ENCODE measurements at regions not wholly inside any gene's neighbourhood (a gene's known extent, or its start where the extent isn't known, plus 50 kb on each side); places are given as distances from the start of the nearest gene placed in this dataset.

- no peak for DNase-seq
Observed at GRCh38 chr12:16949871-16950667, 344.1 kb upstream of the LMO3 start.

GRCh38 chr12:16949371-16949770 is 343.4 kb upstream of the LMO3 start:
- DNase-seq, result no peak

GRCh38 chr12:16946704-16947103 is 340.7 kb upstream of the LMO3 start:
- no peak for DNase-seq

GRCh38 chr12:16939871-16940306 is 333.9 kb upstream of the LMO3 start:
- peak; percentile 41 for DNase-seq

GRCh38 chr12:16927259-16927658 is 321.3 kb upstream of the LMO3 start:
- DNase-seq, result no peak

- no peak for DNase-seq
Observed at GRCh38 chr12:16920451-16920850, 314.5 kb upstream of the LMO3 start.

- DNase-seq, result no peak
Observed at GRCh38 chr12:16919551-16919950, 313.6 kb upstream of the LMO3 start.

GRCh38 chr12:16914853-16915252 is 308.9 kb upstream of the LMO3 start:
- DNase-seq, result no peak

- DNase-seq, result no peak
Observed at GRCh38 chr12:16913832-16914490, 308.0 kb upstream of the LMO3 start.

- DNase-seq, result no peak
Observed at GRCh38 chr12:16901946-16902345, 296.0 kb upstream of the LMO3 start.

GRCh38 chr12:16893426-16893825 is 287.5 kb upstream of the LMO3 start:
- no peak for DNase-seq

GRCh38 chr12:16891673-16892072 is 285.7 kb upstream of the LMO3 start:
- DNase-seq, result no peak

- DNase-seq, result no peak
Observed at GRCh38 chr12:16884819-16885218, 278.9 kb upstream of the LMO3 start.

- no peak for DNase-seq
Observed at GRCh38 chr12:16884056-16884455, 278.1 kb upstream of the LMO3 start.

GRCh38 chr12:16881986-16882570 is 276.1 kb upstream of the LMO3 start:
- no peak for DNase-seq

GRCh38 chr12:16880864-16881285 is 274.9 kb upstream of the LMO3 start:
- no peak for DNase-seq

- no peak for DNase-seq
Observed at GRCh38 chr12:16870845-16871244, 264.9 kb upstream of the LMO3 start.

GRCh38 chr12:16863742-16864141 is 257.8 kb upstream of the LMO3 start:
- no peak for DNase-seq

GRCh38 chr12:16857456-16857923 is 251.5 kb upstream of the LMO3 start:
- DNase-seq, result no peak

- no peak for DNase-seq
Observed at GRCh38 chr12:16854465-16854864, 248.5 kb upstream of the LMO3 start.

GRCh38 chr12:16849473-16849872 is 243.5 kb upstream of the LMO3 start:
- no peak for DNase-seq

GRCh38 chr12:16844875-16845274 is 238.9 kb upstream of the LMO3 start:
- no peak for DNase-seq

GRCh38 chr12:16833376-16834015 is 227.5 kb upstream of the LMO3 start:
- DNase-seq, result no peak

All from DMS 273 treated with DMSO at 0.1 percent for 48 hours (cell line).